ENCODE measurements at regions not wholly inside any gene's neighbourhood (a gene's known extent, or its start where the extent isn't known, plus 50 kb on each side); places are given as distances from the start of the nearest gene placed in this dataset.

- H3K4me3 ChIP-seq (ENCODE audit: low read depth, low read length), result no peak overlapping the region
- no peak overlapping the region for H3K27ac ChIP-seq (ENCODE audit: extremely low read depth, low read depth, low read length)
- TF ChIP-seq ZNF404 (tag by site-specific recombination; IDR thresholded peaks at IDR 0.05) (no peak), ZNF266 (tag by site-specific recombination; IDR thresholded peaks at IDR 0.05; ENCODE audit: low read depth) (no peak), ZNF518A (tag by site-specific recombination; conservative IDR thresholded peaks at IDR 0.05; ENCODE audit: low read depth) (no peak), TSHZ1 (tag by site-specific recombination; IDR thresholded peaks at IDR 0.05; ENCODE audit: borderline replicate concordance) (no peak), ZNF747 (tag by site-specific recombination; IDR thresholded peaks at IDR 0.05) (no peak), ZNF629 (tag by site-specific recombination; IDR thresholded peaks at IDR 0.05) (no peak), ZNF133 (tag by site-specific recombination; IDR thresholded peaks at IDR 0.05) (no peak), ZNF558 (tag by site-specific recombination; IDR thresholded peaks at IDR 0.05) (no peak), ZNF155 (tag by site-specific recombination; IDR thresholded peaks at IDR 0.05) (no peak), ZBTB1 (tag by site-specific recombination; IDR thresholded peaks at IDR 0.05) (no peak), ZNF311 (tag by site-specific recombination; IDR thresholded peaks at IDR 0.05; ENCODE audit: borderline replicate concordance) (no peak), ZNF148 (tag by site-specific recombination; IDR thresholded peaks at IDR 0.05; ENCODE audit: borderline replicate concordance) (no peak), ZNF23 (tag by site-specific recombination; IDR thresholded peaks at IDR 0.05; ENCODE audit: borderline replicate concordance) (no peak), ZBTB10 (tag by site-specific recombination; IDR thresholded peaks at IDR 0.05) (no peak), ZNF138 (tag by site-specific recombination; IDR thresholded peaks at IDR 0.05; ENCODE audit: borderline replicate concordance) (no peak), ZNF654 (tag by site-specific recombination; IDR thresholded peaks at IDR 0.05; ENCODE audit: low read depth) (no peak)
- POLR2A ChIA-PET, result no interaction called here
- H3K9me3 ChIP-seq (ENCODE audit: control insufficient read depth, insufficient read depth, low read depth, low read length), result no peaks in the 10 kb centered on the region
- H3K4me1 ChIP-seq (ENCODE audit: control insufficient read depth, insufficient read depth, low read length), result no peaks in the 10 kb centered on the region
- no peaks in the 10 kb centered on the region for H3K36me3 ChIP-seq (ENCODE audit: control insufficient read depth in 2 of 2, insufficient read depth in 1 of 2, low read length in 2 of 2)
- CTCF ChIA-PET, result interaction anchor here (0.6 kb wide), 1 partner anchor 1185 kb away, joined by 3 read pairs; no protein-coding TSS in a partner anchor
These were observed 137.9 kb upstream of the RAB12 start for GRCh38 chr18:8471372-8471771.
